HEK293 (cell line): ENCODE measurements at regions not wholly inside any gene's neighbourhood (a gene's known extent, or its start where the extent isn't known, plus 50 kb on each side); places are given as distances from the start of the nearest gene placed in this dataset.

Experiments used
- CTCF ChIP-seq: fragments of 450-650 bp; formaldehyde crosslinking; IDR thresholded peaks from 2 replicates; pipeline ENCODE4 v1.5.1; 2016; ENCODE audit warnings: missing biosample characterization, missing genetic modification characterization
- WT1 ChIP-seq: fragments of 450-650 bp; formaldehyde crosslinking; IDR thresholded peaks from 2 replicates; pipeline ENCODE4 v1.5.1; 2016; ENCODE audit warnings: missing biosample characterization, missing genetic modification characterization
- ZEB2 ChIP-seq: fragments of 450-650 bp; formaldehyde crosslinking; IDR thresholded peaks from 2 replicates; pipeline ENCODE4 v1.5.1; 2016; ENCODE audit warnings: missing biosample characterization, missing genetic modification characterization
- ZNF366 ChIP-seq: fragments of 450-650 bp; formaldehyde crosslinking; conservative IDR thresholded peaks from 2 replicates; pipeline ENCODE4 v1.5.1; 2016; ENCODE audit warnings: missing biosample characterization, missing genetic modification characterization
- ZNF555 ChIP-seq: fragments of 450-650 bp; formaldehyde crosslinking; conservative IDR thresholded peaks from 2 replicates; pipeline ENCODE4 v1.5.1; 2017; ENCODE audit warnings: missing biosample characterization, mild to moderate bottlenecking, missing genetic modification characterization, inconsistent platforms

DNA sequence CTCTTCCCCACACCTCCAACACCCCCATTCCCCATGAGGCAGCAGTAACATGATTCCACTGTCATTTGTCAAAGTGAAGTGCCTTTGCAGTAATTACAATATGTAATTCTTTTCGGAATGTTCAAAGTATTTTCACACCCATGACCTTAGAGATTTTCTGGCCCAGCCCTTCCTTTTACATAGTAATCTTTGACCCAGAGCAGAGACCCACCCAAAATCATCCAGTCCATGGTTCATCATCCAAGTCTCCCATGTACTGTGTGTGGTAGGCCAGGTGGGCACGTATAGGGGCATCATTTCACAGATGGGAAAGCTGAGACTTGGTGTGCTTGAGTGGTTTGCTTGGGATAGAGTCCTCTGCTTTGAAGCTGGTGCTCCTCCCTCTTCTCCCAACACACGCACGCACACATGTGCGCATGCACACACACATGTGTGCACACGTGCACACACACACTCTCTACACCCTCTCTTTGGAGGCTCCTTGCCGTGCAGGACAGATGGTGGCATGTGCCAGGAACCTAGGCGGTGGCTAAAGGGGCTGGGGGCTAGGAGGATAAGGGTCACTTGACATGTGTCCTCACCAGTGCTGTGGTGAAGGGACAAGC is 284.7 kb upstream of the ROPN1 start:
- no peak for TF ChIP-seq ZNF555
- TF ChIP-seq ZNF366 = no peak
- TF ChIP-seq WT1 (tag by site-specific recombination) = no peak
- no peak for TF ChIP-seq ZEB2
- TF ChIP-seq CTCF (tag by site-specific recombination) = no peak
